T47D (cell line): ENCODE measurements at regions not wholly inside any gene's neighbourhood (a gene's known extent, or its start where the extent isn't known, plus 50 kb on each side); places are given as distances from the start of the nearest gene placed in this dataset.

Experiments
- DNase-seq, 2 experiments: peaks; one replicate each; pipeline versions ENCODE4 v3.0.0 to v3.0.0-alpha.2; 2011 to 2012; ENCODE audit warnings: low read depth in 1 of 2, low spot score in 1 of 2
- JUND ChIP-seq: IDR thresholded peaks from 2 replicates; pipeline ENCODE4 v1.6.1; 2012; ENCODE audit warnings: low read depth
- in situ Hi-C: cut with HindIII; loops from 2 replicates; pipeline ENCODE4 v1.10.0; 2016; ENCODE audit warnings: low sequenced_read_pairs, low pct_unique_long_range_greater_than_20kb

GRCh38 chr1:14108356-14109275 is 408.6 kb downstream of the PRDM2 start:
- in situ Hi-C loops, result no loop called here
- no peak for TF ChIP-seq JUND

DNA sequence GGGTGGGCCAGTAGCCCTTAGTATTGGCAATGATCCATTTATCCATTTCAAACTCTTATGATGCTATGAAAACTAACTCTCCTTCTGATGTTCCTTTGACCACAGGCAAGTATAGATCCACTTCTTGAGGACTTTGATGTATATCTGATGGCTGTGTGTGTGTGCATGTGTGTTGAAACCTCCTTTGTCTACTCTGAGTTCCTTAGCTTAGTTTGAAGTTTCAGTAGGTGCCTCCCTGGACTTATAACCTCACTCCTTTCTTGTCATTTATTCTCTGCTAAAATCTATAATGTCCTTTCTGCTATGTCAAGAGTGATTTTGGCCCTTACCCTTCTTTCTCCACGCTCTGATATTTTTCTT is 409.3 kb downstream of the PRDM2 start:
- DNase-seq, result no peak
- TF ChIP-seq JUND, result no peak
- in situ Hi-C loops, result no loop called here

More at GRCh38 chr1:14108356-14109275, 408.6 kb downstream of the PRDM2 start:
- DNase-seq, result peak in 1 of 2 experiments; percentile 6

GRCh38 chr1:14110040-14110439 is 410.1 kb downstream of the PRDM2 start:
- in situ Hi-C loops, result no loop called here
- no peak for TF ChIP-seq JUND
- no peak for DNase-seq

GRCh38 chr1:14111121-14111520 is 411.1 kb downstream of the PRDM2 start:
- no peak for DNase-seq
- in situ Hi-C loops, result no loop called here
- TF ChIP-seq JUND, result no peak

DNA sequence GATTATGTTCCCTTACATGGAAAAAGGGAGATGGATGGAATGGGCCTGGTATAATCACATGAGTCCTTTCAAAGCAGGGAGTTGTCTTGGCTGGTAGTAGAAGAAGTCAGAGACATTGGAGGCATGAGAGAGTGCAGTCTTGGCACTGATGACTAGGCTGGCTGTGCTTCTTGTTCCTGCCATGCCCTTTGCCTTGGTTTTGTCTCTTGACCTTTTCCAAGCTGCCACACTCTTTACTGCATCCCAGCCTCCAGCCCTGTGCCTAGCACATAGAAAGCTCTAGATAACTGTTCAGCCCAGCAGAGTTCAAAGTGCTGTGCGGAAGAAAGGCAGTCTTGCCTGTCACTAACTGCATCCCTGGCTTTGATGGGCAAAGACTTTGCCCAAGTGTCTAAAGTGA is 412.6 kb downstream of the PRDM2 start:
- in situ Hi-C loops, result no loop called here
- DNase-seq, result no peak
- no peak for TF ChIP-seq JUND

- DNase-seq, result no peak
- in situ Hi-C loops, result no loop called here
- TF ChIP-seq JUND, result no peak
These were observed 413.3 kb downstream of the PRDM2 start for GRCh38 chr1:14113271-14113670.

GRCh38 chr1:14113841-14114567 is 414.0 kb downstream of the PRDM2 start:
- DNase-seq, result peak; percentile 10 to 53
- TF ChIP-seq JUND, result no peak
- in situ Hi-C loops, result no loop called here

GRCh38 chr1:14115976-14116375 is 416.0 kb downstream of the PRDM2 start:
- in situ Hi-C loops, result no loop called here
- no peak for TF ChIP-seq JUND
- no peak for DNase-seq

DNA sequence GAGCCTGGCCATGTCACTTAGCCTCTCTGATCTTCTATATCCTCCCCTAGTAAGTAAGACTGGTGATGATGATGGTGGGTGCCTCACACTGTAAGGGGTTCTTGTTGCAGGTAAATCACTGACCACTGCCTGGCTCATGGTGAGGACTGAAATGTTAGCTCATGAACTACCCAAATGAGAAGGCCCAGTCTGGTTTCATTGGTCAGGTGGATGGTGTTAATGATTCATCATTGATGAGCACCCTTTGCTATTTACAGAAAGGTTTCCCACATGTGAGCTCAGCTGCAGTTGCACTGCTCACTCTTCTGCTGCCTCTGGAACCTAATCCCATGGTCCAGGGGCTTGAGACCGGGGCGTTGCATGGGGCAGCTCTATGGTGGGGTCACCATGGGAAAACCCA is 417.7 kb downstream of the PRDM2 start:
- no peak for TF ChIP-seq JUND
- no peak for DNase-seq
- in situ Hi-C loops, result no loop called here

DNA sequence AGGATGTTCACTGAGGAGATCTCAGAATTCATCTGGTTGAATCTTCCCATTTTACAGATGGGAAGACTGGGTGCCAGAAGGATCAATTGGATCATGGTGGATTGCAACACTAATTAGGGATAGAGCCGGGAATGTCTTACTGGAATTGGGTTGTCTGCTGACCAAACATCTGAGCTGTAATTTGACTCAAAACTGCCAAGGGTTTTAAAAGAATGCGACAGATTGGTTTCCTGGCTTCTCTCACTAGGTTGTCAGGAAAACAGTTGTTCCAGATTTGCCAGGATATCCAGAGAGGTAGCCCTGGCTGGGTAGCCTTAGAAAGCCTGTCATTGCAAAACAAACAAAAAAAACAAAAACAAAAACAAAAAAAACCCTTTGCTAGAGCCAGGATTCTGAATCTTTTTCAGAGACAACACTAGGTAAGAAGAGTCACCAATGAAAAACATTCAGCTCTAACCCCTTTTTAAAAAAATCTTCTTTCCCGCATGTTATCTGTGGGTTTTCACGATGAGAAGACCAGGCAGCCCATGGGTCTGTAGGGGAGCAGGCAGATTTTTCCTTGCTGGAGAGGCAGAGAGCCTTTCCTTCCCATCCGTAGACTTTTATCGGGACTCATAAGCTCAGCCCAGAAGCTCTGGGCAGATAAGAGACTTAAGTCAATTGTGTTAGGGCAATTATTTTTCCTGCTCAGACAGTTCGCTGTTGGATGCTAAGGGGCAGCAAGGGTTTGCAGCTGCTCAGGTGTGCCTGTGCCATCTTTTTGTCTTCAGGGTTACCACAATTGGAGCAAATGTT is 418.9 kb downstream of the PRDM2 start:
- TF ChIP-seq JUND, result no peak
- in situ Hi-C loops, result no loop called here
- DNase-seq, result no peak

- DNase-seq, result no peak
- no peak for TF ChIP-seq JUND
- in situ Hi-C loops, result no loop called here
These were observed 420.9 kb downstream of the PRDM2 start for GRCh38 chr1:14120895-14121294.

DNA sequence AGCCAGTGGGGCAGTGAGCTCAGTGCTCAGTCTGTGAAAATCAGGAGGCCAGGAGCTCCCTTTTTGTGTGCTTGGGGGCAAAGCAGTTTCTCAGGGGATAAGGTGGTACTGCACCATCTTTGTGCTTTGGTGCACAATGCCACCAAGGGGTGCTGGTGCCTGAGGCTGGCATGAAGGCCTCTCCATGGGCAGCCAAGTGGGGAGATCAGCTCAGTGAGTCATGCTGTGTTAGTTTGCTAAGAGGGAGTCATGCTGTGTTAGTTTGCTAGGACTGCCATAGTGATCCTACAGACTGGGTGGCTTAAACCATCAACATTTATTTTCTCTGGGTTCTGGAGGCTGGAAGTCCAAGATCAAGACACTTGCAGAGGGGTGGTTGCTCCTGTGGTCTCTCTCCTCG is 428.1 kb downstream of the PRDM2 start:
- no peak for TF ChIP-seq JUND
- no peak for DNase-seq
- in situ Hi-C loops, result no loop called here

DNA sequence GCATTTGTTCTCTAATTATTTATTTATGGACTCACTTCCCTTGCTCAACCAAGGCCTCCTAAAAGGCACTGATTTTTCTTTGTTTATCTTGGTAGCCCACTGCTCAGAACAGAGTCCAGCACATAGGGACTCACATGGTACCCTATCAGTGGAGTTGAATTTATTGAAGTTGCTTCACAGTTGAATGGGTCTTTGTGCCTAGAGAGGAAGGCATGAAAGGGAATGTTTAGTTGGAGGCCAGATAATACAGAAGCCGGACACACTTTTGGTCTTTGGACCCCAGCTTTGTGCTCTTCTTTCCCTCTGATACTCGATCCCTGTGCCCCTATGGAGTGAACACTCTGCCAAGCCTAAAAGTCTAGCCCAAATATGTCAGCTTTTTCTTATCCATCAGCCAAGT is 429.0 kb downstream of the PRDM2 start:
- no peak for DNase-seq
- in situ Hi-C loops, result no loop called here
- TF ChIP-seq JUND, result no peak
